HG02763 (cell line): ENCODE measurements at regions not wholly inside any gene's neighbourhood (a gene's known extent, or its start where the extent isn't known, plus 50 kb on each side); places are given as distances from the start of the nearest gene placed in this dataset.

Source experiments
- ATAC-seq: cut with Tn5 transposase; IDR thresholded peaks from one replicate; pipeline ENCODE4 v1.9.1; 2021; ENCODE audit warnings: mild to moderate bottlenecking, moderate library complexity; ENCODE audit not compliant: unreplicated experiment

DNA sequence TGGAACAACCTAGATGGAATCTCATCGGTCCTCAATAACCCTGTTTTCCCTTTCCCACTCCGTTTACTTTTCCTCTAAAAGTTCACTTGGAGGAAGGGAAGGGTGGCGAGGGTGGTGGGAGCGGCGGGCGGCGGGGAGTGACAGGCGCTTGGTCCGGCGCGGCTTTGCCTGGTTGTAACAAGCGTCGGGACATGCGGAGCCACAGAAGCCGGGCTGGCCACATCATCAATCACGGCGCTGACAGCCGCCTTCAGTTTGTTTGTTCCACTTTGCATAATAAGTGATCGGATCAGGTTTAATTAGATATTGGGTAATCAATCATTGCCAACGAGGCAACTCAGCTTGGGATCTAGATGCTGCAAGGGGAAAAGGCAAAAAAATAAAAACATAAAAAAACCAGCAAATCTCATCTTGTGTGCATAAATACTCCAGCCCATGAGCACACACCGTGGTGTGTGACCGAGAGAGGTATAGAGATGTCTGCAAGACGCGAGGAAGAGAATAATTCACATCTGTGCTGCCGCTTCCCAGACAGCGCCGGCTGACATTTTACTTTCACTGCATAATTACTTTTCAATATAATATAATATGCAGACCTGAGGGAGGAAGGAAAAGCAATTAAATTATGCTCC, 396.2 kb upstream of the IRX4 start:
- no peak for ATAC-seq

DNA sequence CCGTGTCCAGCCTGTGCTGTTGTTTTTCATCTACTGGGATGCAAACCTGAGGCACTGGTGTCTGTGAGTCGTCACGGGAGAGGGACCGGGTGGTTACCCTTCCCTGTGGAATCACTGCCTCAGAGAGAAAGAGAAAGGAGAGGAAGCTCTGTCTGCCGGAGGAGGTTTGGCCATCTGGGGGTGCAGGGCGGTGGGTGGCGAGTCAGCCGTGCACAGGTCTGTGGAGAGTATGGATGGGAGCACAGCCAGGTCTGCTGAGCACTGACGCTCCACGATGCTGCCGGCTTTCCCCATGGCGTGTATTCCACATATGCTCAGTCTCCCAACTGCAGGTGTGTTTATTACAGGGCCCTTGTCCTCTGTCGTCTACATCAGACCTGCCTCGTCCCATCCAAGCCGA, 395.2 kb upstream of the IRX4 start:
- ATAC-seq: no peak

DNA sequence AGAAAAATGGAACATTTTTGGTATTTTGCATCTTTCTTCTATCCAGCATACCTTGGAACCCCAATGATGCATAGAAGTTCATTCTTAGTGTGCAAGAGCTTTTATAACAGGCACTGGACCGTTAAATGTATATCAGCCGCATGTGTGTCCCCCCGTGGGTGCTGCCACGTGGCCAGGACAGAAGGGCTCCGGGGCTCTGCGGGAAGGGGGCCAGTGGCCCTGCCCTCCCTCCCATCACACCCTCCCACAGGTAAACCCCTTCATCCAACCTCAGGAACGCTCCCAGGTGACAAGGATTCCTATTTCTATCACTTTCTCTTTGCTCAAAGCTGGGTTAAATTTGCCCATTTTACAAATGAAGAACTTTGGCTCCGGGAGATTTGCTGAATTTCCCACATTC, 393.4 kb upstream of the IRX4 start:
- no peak for ATAC-seq

DNA sequence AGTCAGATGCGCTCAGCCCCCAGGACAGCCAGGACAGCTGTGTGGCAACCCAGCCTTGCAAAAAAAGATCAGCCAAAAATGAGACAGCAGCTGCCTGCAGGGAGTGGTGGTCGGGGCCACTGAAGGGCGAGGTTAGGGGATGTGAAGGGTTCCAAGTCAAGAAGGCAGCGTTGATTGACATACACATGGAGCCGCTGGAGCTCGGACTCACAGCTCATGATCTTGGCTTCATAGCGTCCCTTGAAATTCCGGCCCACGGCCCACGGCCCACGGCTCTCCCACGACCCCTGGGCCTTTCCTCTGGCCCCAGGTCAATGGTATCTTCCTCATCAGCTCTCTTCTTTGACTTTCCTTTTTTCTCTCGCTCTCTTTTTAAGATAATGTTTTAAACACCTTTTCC, 390.0 kb upstream of the IRX4 start:
- no peak for ATAC-seq

DNA sequence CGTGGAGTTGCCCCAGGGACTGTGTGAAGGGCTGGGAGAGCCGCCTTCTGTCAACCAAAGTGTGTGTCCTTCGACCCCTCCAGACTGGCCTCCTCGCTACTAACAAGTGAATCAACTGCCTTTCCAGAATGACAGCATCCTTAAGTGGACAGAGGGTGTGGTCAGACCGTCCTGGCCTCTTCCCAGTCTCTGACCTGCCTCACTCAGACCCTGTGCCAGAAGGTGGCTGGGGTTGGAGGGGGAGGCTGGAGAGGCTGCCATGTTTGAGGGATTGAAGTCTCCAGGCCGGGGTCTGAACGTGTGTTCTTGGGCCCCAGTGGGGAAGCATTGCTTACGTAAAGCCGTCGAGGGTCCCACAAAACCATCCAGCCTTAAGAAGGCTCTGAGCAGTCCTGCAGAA, 389.3 kb upstream of the IRX4 start:
- no peak for ATAC-seq

DNA sequence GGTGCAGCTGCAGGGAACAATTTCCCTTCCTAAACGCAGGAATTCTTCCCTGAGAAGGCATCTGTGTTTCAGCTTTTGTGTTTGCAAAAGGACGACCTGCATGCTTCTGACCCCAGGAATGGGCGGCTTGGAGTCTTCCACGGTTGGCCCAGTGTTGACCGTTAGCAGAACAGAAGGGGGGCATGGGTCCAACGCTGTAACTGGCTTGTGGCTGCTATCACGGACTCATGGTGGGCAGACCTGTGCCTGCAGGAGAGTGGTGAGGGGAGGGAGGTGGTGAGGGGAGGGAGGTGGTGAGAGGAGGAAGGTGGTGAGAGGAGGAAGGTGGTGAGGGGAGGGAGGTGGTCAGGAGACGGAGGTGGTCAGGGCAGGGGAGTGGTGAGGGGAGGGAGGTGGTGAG, 388.6 kb upstream of the IRX4 start:
- no peak for ATAC-seq

DNA sequence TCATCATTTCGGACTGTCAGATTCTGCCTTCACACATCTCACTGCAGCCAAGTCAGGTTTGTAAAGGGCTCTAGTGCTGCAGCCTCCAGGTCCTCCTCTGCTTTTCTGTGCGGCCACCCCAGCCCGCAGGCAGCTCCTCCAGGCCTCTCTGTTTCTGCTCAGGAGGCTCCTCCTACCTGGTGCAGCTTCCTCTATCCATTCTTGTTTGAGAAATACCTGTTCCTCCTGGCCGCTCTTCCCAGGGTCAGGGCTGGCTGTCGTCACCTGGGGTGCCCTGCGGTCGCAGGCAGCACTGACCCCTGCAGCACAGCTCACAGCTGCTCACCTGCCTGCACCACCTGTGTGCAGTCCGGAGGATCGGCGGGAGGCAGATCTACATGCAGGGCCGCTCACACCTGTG, 387.7 kb upstream of the IRX4 start:
- no peak for ATAC-seq

DNA sequence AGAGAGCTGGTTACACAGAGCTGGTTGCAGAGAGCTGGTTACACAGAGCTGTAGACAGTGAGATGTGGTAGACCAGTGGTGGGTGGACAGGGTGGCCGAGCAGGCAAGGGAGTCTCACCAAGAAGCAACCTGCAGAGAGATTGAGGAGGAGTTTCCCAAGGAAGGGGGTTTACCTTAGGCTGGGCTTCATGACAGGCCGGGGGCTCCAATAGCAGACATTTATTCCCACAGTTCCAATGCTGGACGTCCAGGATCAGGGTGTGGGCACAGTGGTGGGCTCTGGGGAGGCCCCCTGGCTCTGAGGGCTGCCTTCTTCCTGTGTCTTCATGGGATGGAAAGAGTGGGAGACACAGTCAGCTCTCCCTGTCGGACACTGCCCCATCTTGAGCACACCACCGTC, 386.9 kb upstream of the IRX4 start:
- ATAC-seq: no peak

DNA sequence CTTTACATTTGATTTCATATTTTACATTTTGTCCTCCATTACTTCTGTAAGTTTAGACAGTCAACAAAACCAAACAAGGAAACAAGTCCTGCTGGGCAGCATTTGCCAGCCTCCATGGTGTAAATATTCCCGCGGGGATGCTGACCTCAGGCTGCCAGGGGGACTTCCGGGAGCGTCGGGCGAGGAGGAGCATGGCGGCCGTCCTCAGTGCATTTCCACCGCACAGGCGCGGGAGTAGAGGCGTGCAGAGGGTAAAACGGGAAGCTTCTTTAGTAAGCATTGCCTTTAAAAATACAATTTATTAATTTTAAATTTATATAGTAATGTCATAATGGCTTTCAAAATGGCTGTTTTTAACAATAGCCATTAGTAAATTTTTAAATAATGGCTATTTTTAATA, 385.3 kb upstream of the IRX4 start:
- ATAC-seq: no peak

DNA sequence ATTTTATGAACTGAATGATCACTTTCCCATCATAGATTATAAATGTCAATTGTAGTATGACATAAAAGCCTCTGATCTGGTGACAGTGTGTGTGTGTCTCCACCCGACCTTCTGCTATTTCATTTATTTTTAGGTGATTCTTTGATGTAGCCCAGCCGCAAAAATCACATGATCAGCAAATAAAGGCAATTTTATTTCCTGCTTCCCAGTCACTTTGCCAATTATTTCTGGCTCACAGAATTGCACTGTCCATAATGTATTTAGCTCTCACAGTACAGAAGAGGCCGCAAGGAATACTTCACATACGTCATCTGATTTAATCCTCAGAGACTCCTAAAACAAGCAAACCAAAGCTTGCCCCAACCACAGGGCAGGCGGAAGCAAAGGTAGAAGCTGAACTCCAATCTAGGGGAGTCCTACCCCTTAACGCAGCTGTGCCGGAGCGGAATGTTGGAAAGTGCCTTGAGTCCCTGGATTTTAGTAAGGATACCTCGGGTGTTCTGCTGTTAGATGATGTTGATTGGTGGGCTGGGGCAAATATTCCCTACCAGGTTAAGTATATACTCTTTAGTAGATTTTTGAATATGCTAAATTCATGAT, 384.0 kb upstream of the IRX4 start:
- no peak for ATAC-seq

DNA sequence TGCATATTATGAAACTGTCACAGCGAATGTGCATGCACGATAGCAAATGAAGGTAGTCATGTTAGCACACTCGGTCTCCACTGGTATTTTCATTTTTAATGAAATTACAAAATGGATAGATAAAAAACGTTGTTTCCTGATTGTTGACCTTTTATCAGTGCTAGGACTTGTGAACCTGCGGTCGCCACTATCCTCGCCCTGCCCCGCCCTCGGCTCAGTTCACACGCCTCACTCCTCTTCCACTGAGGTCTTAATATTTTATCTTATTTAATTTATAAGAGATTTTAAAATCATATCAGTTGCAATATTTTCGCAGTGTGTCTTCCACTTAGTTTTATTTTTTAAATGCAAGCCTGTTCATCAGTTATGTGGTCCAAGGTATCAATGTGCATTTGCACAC, 382.6 kb upstream of the IRX4 start:
- no peak for ATAC-seq

DNA sequence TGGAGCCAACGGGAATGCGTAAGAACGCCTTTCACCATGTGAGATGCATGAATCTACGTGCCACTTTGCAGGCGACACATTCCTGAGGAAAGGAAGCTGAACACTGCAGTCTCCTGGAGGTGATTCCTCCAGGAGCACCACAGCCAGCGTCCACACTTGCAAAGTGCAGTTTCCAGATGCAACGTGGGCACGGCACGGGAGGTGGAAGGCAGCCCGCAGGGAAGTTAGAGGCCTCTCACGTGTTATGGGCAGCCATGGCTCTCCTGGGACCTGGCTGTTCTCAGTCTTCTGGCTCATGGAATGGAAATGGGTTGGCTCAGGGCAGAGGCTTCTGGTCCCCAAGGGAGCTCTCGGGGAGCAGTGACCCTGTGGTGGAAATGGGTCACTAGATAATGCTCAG, 381.0 kb upstream of the IRX4 start:
- ATAC-seq: no peak

DNA sequence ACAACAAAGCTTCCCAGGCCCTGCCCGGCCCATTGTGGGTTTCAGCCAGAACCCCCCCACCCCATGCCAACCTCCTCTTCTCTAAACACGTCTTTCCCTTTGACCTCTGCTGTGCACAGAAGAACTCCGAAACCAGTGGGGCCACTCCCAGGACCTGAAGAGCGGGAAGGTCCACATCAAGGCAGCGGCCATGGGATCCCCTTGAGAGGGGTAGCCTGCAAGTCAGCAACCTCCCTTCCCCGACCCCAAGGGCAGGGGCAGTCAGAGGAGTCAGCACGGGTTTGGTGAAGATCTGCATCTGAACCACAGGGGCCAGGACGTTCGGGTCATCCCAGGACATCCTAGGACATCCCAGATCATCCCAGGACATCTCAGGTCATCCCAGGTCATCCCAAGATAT, 379.9 kb upstream of the IRX4 start:
- ATAC-seq: no peak

DNA sequence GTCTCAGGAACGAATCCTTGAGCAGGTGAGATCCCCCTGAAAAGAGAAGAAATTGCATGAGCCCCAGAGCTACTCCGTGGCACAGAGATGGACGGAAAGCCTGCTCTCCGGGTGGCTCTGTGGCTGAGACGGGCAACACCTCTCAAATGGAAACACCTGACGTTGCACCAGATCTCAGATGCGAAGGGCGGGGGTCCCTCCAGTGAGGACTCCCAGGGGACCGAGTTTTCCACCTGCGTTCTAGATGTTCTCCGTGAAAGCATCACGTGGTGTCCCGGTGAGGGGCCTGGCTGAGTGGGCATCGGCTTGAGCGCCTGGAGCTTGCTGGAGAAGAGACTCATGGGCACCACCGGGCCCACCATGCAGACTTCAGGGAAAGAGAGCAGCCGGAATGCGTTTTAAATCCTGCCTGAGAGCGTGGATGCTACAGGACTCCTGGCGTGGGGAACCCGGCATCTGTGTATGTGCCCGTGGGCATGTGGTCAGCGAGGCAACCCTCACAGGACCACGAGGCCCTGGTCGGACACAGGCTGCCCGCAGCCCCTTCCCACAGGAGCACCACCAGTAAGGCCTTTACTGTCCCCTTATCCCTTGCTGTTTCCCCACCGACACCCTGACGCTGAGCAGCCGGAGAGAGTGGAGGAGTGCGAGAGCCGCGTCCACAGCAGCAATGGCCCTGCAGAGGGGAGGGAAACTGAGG, 378.4 kb upstream of the IRX4 start:
- no peak for ATAC-seq

DNA sequence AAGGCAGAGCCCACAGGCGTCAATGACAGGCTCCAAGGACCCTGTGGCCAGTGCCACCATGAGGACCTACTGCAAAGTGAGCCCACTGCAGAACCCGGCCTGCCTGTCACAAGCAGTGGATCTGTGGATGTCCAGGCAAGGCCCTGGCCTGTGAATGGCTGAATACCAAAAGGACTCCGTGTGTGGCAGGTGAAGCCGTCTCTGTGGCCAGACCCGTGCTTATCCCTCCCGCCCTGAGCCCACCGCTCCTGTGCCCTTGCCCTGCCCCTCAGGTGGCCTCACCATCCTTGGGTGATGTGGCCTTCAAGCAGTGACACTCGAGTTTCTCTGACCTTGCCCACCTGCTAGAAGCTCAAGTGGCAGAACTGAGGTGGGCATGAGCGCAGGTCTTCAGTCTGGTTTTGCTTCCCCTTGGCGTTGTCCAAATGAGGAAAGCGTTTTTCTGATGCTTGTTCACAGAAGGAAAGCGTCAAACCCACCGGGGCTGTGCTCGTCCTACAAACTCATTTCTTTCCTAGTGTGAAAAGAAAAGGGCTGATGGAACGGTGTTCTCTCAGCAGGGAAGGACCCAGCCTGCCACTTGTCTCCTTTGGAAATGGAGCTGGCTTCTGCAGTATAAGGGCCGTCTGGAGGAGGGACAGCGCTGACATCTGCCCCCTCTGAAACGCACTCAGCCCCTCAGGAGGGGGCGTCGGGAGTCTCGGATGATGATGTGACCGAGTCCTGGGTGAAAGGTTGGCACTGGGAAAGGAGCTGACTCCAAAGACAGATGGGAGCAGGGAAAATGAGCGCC, 377.7 kb upstream of the IRX4 start:
- no peak for ATAC-seq

DNA sequence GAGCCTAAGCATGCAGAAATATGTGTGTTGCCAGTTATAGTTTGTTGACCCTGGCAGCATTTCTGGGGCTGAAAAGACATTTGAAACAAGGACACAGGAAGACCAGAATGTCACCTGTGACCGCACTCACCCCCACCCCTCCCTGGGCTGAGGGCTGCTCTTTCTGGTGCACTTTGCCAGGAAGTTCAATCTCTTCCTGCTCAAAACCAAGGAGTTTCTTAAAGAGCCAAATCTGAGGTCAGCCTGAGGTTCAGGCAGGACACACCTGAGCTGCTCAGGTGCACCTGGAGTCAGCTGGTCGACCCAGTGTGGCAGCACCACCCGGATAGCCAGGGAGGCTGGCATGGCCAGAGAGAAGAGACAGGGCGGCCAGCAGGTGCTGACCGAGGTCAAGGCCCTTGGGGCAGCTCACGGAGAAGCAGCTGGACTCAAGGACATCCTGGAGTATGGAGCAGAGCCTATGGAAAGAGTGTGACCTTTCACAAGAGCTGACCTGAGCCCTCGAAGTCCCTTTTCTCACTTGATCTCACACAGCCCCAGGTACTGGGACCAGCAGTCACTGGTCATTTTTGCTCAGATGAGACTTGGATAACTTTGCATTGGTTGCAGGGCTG, 376.9 kb upstream of the IRX4 start:
- no peak for ATAC-seq

DNA sequence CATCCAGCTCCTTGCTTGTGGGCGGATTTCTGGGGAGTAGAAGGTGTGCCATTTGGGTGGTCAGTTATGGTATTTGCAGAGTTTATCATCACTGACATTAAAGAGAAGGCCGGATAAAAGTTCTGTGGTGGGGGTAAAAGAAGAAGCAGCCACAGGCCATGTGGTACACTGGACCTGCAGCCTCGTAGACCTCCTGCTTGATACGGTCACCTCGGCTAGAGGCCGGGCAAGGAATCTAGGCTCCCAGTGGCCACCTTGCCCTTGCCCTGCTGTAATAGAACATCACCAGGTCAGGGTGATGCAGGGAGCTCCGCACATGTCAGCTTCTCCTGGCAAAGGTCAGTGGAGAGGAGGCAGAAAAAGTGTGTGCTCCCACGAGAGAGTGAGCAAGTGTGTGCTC, 376.1 kb upstream of the IRX4 start:
- no peak for ATAC-seq

DNA sequence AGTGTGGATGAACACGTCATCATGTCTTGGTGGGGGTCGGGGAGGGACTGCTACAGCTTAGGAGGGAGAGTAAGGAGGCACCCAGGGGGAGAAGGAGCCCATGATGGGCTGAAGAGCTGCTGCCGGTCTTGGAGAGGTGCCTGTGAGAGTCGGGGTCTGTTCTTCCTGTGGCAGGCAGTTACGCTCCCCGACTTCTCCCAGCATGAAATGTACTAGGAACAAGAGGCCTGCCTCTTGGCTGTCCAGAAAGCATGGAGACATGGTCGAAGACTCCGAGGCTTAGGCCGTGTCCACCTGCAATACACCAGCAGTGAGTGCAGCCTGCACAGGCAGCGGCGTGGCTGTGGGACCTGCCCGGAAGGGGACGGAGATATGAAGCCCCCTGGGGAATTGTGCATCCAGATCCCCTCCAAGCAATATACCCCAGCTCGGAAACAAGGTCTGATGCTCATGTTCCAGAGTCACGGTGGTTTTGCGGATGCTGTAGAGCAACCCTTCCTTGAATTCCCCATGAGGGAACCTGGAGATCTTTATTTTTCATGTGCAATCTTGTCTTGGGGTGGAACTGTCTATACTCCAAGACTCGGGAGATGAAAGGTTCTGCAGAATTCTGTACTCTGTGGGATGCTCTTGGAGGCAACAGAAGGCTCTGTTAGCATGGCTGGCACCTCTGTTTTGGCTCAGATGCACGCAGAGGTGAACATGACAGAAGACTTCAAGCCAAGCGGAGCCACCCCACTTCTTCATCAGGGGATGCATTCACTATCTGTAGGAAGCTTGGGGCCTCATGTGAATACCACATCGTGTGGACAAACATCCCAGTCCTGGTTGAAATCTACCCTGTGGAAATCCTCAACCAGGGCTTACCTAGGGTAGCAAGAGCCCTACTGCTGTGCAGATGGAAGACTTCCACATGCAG, 374.9 kb upstream of the IRX4 start:
- ATAC-seq: no peak

DNA sequence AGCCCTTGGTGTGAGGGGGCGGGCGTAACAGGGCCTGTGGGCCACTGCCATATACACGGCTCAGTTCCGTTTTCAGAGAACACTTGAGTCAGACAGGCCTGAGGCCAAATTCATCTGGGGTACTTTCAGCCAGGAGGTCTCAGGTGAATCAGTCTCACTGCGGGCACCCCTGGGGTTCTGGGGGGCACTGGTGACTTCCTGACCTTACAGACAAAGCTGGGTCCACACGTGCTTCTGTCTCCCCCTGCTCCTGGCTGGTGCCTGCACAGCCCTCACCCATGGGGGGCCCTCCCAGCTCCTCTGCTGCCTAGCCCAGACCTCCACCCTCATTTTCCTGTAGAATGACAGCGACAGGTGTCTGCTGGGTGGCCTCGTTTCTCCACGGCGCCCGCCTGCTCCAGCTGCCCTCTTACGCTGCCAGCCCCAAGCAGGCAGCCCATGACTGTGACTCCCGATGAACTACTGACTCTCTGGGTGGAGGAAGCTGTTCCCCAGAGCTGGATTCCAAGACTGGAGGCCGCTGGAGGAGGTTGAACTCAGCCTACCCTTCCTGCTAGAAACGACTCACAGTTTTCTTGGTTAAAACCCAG, 374.1 kb upstream of the IRX4 start:
- ATAC-seq: no peak
